HG03342 (cell line): ENCODE measurements at regions not wholly inside any gene's neighbourhood (a gene's known extent, or its start where the extent isn't known, plus 50 kb on each side); places are given as distances from the start of the nearest gene placed in this dataset.
"Not testable (repeated sequence)": the region's sequence is repeated elsewhere in the genome, so short reads cannot be mapped to it uniquely, and the experiment has no call there.

Source experiments
- ATAC-seq: cut with Tn5 transposase; IDR thresholded peaks from one replicate; pipeline ENCODE4 v1.9.1; 2021; ENCODE audit warnings: mild to moderate bottlenecking, moderate library complexity; ENCODE audit not compliant: unreplicated experiment

DNA sequence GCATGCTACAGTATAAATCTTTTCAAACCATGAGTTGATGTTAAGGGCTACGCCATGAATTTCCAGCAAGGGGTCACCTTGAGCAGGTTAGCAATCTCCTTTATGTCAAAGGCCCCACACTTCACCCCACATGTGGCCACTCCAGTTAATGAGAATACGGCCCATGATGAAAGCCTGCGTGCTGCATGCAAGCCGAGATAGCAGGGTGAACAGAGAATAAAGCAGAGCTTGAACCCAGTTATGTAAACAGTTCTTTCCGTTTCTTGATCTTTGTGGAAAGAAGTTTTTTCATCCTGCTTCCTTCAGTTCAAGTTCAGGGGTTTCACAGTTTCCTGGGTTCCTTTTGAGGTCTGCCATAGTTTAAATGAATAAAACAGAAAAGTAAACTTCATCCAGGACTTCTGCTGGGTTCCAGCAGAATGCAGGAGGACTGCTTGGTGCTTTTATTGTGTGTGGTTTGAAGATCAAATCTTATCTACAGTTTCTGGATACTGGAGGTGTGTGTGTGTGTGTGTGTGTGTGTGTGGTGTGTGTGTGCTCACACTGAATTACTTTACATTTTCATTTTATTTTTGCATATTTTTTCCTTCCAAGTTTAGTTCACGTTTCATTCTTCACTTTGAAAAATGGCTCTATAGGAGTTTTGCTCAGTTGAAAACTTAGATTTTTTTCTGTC is 87.1 kb downstream of the HMHB1 start:
- ATAC-seq: no peak

DNA sequence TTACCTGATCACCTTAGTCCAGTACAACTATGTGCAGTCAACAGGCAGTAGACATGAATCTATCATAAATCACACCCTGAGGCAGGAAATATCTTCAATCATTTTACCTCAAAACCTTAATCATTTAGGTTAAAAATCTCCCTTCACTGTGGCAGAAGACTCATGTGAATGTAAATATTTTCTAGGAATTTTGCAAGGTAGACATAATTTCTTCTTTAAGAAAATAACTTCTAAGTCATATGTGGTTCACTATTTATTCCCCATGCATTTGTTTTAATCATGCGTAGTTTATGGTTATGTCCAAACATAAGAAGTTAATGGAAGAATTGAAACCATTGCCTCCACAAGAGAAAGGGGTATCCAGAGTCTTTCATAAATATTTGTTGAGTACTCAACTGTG is 97.0 kb downstream of the HMHB1 start:
- no peak for ATAC-seq

DNA sequence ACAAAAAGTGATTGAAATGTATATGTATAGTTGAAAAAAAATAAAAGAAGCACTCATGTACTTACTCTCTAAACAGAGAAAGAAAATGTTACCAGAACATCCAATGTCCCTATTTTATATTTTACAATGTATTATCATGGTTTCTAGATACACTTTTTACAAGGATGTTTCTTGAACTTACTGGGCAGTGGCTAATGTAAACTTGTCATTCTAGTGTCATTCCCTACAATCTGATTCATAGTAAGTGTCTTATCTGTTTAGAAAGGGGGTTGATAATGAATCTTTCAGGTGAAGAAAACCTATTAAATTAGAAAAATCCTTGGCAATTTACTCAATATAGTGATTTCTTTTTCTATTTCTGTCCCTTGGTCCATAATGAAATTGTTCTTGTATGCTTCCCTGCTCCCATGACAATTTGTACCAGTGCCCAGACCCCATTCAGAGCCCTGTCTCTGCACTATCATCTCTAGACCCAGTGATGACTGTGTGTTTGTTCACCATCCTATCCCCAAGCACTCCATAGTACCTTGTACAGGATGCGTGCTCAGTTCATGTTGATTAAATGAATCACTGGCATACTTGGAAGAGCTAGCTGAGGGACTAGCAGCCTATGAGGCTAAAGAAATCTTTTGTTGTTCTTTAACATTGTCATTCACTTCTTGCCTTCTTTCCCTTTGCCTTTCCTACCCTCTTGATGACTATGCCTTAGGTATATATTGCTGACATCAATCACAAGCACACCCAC is 101.2 kb downstream of the HMHB1 start:
- no peak for ATAC-seq

DNA sequence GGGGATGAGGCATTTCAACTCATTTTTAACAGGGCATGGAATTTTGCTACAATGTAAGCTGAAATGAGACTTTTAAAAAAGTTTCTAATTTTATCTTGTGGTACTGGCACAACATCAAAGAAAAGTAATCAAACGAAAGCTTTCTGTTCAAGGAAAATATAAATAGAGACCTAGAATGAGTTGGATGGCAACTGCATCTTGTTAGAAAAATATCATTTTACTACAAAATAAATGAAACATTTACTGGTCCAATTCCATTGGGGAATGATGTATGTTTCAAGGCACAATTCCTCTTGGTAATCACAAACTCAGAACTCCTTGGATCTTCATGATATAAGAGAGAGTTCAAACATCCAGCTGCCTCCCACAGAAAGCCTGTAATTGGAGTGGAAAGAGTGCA is 102.8 kb downstream of the HMHB1 start:
- ATAC-seq: no peak

DNA sequence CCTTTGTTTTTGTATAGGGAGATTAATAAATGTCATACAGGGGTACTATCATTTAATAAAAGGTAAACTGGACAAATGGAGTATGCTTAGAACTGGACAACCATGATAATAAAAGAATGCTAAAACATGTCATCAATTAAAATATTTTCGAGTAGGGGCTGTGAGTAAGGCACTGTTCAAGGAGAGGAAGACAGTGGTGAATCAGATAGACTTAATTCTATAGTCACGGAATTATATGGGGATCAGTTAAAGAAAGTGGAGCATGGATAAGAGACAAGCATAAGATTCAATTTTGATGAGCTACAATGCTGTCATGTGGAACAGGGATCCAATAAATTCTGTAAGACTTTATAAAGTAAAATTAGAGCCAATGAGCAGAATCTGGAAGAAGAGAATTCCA is 104.5 kb downstream of the HMHB1 start:
- no peak for ATAC-seq

DNA sequence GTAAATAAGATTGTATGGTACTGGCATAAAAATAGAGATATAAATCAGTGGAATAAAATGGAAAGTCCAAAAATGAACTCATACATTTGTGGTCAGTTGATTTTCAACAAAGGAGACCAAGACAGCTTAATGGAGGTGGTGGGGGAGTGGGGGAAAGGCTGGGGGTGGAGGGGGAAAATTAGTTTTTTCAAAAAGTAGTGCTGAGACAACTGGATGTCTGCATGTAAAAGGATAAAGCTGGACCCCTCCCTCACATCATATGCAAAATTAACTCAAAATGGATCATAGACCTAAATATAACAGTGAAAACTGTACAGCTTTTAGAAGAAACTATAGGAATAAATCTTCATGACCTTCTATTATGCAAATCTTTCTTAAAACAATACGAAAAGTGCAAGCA is 107.0 kb downstream of the HMHB1 start:
- ATAC-seq: no peak

DNA sequence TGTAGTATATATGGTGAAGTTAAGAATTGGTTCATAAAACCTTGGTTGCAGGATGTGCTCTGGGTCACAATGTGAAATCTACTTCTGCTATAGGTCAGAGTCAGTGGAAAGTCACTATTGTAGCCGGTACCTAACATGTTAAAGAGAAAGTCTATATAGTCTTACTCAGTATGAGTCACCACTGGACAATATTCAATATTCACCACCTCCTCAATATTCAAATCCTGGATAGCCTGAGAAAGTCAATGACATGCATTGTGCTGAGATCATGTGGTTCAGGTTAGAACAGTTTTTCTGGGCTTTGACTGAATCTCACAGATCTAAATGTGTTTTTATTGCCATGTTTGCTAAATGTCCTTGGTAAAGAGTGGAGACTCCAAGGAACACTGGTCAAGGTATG is 108.8 kb downstream of the HMHB1 start:
- no peak for ATAC-seq

DNA sequence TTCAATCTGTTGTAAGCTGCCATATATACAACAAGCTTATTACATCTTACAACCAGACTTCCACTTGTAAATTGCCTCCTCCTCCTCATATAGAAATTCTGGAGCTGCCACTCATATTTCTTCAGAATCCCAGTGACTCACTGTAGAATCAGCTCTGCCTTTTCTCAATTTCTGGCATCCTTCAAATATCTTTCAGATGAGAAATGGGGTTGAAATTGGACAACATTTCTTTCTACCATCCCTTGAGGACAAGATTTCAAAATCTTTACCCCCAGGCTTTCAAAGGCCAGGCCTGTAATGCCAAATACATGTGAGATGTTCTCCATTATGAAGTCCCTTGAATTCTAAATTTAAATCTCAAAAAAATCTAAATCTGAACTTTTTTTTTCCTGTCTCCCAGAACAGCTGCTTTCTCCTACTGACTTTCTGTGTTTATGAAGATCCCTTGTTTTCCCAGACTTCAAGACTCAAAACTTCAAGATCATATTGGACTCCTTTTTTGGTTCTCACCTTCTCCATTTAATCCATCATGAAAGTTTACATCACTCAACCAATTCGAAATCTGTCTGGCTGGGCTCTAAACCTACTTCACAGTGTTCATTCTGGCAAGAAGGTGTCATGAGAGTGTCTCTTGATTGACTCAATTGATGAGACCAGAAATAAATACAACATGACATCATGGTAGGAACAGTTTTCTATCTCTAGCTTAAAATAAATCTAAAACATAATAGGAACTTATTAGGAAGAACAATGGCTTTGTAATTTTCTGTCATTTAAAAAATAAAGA is 109.8 kb downstream of the HMHB1 start:
- no peak for ATAC-seq

DNA sequence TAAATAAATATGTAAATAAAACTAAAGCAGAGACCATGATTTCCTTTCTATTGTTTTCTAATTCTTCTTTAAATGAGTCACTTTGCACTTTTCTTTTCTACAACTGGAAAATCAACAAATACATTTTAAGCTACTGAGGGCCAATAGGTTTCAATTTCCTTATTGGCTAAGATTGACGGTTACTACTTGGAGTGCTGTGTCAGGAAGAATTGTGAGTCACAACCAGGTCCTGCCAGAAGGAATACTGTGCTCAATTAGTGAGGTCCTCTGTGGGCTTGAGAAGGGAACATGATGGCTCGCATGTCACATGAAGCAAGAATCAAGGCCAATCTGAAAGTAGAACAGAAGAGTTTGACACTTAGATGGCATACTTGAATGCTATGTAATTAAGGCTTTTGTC is 110.8 kb downstream of the HMHB1 start:
- ATAC-seq: no peak

DNA sequence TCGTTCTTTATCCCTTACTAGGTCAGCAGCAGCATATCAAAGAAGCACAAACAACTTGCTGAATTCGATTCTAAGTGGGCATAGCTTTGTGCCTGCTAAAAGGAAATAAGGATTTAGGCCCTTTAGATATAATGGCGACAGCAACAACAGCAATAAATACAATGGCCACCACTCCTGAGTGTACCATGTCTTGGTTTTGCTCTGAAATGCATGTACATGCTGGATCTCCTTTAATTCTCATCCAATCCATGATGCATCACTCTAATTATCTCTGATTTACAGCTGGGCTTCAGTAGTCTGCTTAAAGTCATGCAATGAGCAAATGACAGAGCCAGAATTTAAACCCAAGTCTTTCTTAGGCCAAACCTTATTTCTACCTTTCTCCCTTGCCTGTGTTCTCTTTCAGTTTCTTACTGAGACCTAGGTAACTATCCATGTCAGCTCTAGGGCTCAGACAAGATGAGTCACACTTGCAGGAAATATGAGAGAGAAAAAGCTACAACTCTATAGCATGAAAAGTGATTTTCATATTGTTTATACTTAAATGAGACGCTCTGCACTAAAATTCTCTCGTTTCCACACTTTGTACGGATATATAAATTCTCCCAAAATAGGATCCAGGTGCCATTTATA is 111.8 kb downstream of the HMHB1 start:
- ATAC-seq: peak; percentile 76

DNA sequence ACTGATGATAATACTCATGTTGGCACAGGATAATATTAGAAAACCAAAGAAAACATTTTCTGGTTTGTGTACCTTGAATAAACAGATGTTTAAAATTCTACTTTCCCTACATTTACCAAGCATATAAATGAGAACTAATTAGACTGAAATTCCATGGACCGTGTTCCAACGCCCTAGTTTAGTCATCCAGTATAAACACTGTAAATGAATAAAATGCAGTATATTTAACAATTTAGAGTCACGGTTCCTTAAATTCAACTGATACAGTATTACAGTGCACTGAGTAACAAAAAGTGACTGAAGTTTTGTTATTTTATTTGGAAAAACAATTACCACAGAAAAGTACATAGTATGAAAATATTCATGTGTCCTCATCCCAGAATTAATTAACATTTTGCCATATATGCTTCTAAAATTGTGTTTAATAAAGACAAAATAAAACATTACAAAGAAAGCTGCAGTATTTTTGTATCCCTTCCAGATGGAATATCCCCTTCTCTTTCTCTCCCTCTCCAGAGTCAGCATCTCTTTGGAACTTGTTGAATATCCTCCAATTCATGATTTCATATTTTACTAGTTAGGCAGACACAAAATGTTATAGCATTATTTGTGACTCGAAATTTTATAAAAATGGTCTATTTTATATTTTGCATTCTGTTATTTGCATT is 112.5 kb downstream of the HMHB1 start:
- ATAC-seq: no peak

DNA sequence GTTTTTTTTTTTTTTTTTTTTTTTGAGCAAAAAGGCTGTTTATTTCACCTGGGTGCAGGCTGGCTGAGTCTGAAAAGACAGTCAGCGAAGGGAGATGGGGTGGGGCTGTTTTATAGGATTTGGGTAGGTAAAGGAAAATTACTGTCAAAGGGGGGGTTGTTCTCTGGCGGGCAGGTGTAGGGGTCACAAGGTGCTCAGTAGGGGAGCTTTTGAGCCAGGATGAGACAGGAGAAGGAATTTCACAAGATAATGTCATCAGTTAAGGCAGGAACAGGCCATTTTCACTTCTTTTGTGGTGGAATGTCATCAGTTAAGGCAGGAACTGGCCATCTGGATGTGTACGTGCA is 113.0 kb downstream of the HMHB1 start:
- ATAC-seq: not testable (repeated sequence)

DNA sequence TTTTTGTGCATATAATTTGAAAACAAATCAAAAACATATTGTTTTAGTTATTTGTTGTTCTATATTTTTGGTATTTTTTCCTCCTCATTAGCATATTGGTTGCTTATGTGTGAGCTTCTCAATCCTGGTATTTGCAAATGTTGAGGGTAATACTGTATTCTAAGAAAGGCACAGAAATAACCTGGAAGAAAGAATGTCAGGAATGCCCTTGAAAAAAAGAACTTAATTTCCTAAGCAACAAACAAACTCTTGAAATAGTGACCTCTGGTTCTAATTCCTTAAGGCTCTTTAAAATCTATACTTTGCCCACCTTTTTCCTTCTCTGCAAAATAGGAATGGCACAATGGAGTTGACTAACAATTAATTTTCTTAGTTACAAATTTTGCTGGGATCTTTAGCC is 117.5 kb downstream of the HMHB1 start:
- ATAC-seq: no peak

DNA sequence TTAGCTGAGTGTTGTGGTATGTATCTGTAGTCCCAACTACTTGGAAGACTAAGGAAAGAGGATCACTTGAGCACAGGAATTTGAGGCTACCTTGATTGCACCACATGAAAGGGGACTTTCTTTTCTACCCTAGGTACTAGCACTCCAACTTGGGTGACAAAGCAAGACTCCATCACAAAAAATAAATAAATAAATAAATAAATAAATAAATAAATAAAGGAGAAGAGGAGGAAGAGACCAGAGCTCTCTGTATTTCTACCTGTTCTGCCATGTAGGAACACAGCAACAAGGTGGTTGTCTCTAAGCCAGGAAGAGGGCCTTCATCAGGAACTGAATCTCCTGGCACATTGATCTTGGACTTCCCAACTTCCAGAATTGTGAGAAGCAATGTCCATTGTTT is 118.6 kb downstream of the HMHB1 start:
- ATAC-seq: no peak

DNA sequence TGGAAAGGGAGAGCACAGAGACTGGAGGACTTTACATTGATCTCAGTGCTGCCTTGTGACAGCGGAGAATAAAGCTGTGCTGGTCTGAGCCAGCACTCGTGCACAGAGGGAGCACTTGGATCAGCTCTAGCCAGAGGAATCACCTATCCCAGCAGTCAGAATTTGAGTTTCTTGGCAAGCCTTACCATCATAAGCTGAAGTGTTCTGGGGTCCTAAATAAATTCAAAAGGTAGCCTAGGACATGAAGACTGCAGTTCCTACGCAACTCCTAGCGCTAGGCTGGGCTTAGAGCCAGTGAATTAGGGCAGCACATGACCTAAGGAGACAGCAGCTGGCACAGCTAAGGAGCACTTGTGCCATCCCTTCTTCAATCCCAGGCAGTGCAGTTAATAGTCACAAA is 119.5 kb downstream of the HMHB1 start:
- no peak for ATAC-seq

DNA sequence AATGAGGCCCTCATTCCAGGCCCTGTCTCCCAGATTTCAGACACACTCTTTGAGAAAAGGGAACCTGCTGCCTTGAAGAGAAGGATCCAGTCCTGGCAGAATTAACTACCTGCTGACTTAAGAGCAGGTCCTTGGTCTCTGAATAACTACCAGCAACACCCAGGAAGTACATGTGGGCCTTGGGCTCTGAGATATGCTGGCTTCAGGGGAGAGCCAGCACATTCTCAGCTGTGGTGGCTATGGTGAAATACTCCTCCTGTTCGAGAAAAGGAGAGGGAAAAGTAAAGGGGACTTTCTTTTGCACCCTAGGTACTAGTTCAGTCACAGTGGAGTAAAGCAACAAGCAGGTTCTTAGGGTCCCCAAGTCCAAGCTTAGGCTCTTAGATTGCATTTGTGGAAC is 120.0 kb downstream of the HMHB1 start:
- no peak for ATAC-seq

DNA sequence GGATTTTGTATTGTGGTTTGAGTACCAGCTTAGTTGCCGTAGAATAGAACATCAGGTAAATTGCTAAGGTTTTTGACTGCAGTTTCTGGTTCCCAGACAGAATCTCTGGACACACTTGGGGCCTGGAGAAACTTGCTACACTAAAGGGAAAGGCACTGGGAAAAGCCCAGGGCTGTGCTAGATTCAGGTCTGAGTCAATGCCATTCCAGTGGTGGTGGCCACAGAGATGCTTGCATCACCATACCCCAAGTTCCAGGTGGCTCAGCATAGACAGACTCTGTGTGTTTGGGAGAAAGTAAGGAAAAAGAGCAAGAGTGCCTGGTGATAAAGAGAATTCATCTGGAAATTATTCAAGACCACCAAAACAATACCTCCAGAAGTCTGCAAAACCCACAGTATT is 120.6 kb downstream of the HMHB1 start:
- ATAC-seq: no peak

DNA sequence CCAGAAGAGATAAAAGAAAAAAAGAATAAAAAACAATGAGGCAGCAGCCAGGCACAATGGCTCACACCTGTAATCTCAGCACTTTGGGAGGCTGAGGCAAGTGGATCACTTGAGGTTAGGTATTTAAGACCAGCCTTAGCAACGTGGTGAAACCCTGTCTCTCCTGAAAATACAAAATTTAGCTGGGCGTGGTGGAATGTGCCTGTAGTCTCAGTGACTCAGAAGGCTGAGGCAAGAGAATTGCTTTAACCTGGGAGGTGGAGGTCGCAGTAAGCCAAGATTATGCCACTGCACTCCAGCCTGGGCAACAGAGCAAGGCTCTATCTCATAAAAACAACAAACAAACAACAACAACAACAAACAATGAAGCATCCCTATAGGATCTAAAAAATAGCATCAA is 121.5 kb downstream of the HMHB1 start:
- ATAC-seq: no peak

DNA sequence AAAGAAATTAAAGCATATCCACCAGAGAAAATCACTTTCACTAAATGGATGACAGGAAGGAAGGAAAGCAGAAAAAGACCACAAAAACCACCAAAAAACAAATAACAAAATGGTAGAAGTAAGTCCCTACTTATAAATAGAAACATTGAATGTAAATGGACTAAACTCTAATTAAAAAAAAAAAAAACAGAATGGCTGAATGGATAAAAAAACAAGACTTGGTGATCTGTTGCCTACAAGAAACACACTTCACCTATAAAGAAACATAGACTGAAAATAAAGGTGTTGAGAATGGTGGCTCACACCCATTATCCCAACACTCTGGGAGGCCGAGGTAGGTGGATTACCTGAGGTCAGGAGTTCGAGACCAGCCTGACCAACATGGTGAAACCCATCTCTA is 122.9 kb downstream of the HMHB1 start:
- ATAC-seq: no peak

DNA sequence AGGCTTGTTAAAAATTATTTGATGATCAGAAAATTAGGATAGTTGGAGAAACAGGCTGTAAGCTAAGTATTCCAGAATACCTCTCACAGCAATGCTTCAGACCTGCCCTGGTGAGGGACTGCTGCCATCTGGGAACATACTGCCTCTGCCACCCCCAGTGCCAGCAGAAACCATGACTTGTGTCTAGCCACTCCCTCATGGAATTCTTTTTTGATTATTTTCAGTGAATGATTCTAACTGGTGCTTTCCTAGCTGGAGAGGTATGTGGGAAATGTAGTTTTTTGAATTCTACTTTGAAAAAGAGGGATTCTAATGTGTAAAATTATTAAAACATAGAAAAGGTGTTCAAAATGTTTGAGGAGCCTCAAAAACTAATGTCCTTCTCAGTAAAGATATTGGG is 126.3 kb downstream of the HMHB1 start:
- no peak for ATAC-seq

DNA sequence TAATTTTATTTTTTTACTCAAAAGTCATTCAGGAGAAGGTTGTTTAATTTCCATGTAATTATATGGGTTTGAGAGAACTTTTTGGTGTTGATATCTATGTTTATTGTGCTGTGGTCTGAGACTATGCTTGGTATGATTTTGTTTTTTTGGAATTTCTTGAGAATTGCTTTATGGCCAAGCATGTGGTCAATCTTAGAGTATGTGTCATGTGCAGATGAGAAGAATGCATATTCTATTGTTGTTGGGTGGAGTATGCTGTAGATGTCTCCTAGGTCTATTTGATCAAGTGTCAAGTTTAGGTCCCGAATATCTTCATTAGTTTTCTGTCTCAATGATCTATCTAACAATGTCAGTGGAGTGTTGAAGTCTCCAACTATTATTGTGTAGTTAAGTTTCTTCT is 134.9 kb downstream of the HMHB1 start:
- ATAC-seq: no peak
